ENCODE measurements at regions not wholly inside any gene's neighbourhood (a gene's known extent, or its start where the extent isn't known, plus 50 kb on each side); places are given as distances from the start of the nearest gene placed in this dataset.

GRCh38 chr16:26658486-26658885 lies 408.2 kb upstream of the C16orf82 start:
- DNase-seq (ENCODE audit: low spot score), result no peak

GRCh38 chr16:26658915-26659314 lies 407.8 kb upstream of the C16orf82 start:
- DNase-seq (ENCODE audit: low spot score), result no peak

GRCh38 chr16:26664086-26664485 lies 402.6 kb upstream of the C16orf82 start:
- no peak for DNase-seq (ENCODE audit: low spot score)

- no peak for DNase-seq (ENCODE audit: low spot score)
These were observed 401.4 kb upstream of the C16orf82 start for GRCh38 chr16:26665166-26665939.

GRCh38 chr16:26666486-26666885 lies 400.2 kb upstream of the C16orf82 start:
- no peak for DNase-seq (ENCODE audit: low spot score)

- DNase-seq (ENCODE audit: low spot score), result no peak
These were observed 399.4 kb upstream of the C16orf82 start for GRCh38 chr16:26667307-26667706.

GRCh38 chr16:26668026-26668425 lies 398.7 kb upstream of the C16orf82 start:
- DNase-seq (ENCODE audit: low spot score), result no peak

- DNase-seq (ENCODE audit: low spot score), result no peak
These were observed 394.5 kb upstream of the C16orf82 start for GRCh38 chr16:26672206-26672605.

- no peak for DNase-seq (ENCODE audit: low spot score)
These were observed 393.7 kb upstream of the C16orf82 start for GRCh38 chr16:26673011-26673410.

GRCh38 chr16:26680671-26681070 lies 386.1 kb upstream of the C16orf82 start:
- DNase-seq (ENCODE audit: low spot score), result no peak

GRCh38 chr16:26688105-26688504 lies 378.6 kb upstream of the C16orf82 start:
- no peak for DNase-seq (ENCODE audit: low spot score)

- DNase-seq (ENCODE audit: low spot score), result no peak
These were observed 378.0 kb upstream of the C16orf82 start for GRCh38 chr16:26688699-26689098.

- no peak for DNase-seq (ENCODE audit: low spot score)
These were observed 374.1 kb upstream of the C16orf82 start for GRCh38 chr16:26692658-26693057.

- DNase-seq (ENCODE audit: low spot score), result no peak
These were observed 368.9 kb upstream of the C16orf82 start for GRCh38 chr16:26697807-26698206.

GRCh38 chr16:26700250-26700649 lies 366.5 kb upstream of the C16orf82 start:
- no peak for DNase-seq (ENCODE audit: low spot score)

- DNase-seq (ENCODE audit: low spot score), result no peak
These were observed 365.4 kb upstream of the C16orf82 start for GRCh38 chr16:26701243-26701886.

- DNase-seq (ENCODE audit: low spot score), result no peak
These were observed 361.4 kb upstream of the C16orf82 start for GRCh38 chr16:26705346-26705745.

- no peak for DNase-seq (ENCODE audit: low spot score)
These were observed 358.3 kb upstream of the C16orf82 start for GRCh38 chr16:26708428-26708827.

- DNase-seq (ENCODE audit: low spot score), result no peak
These were observed 357.6 kb upstream of the C16orf82 start for GRCh38 chr16:26709175-26709574.

- DNase-seq (ENCODE audit: low spot score), result no peak
These were observed 357.0 kb upstream of the C16orf82 start for GRCh38 chr16:26709754-26710153.

- no peak for DNase-seq (ENCODE audit: low spot score)
These were observed 356.3 kb upstream of the C16orf82 start for GRCh38 chr16:26710450-26710849.

GRCh38 chr16:26712876-26713275 lies 353.9 kb upstream of the C16orf82 start:
- no peak for DNase-seq (ENCODE audit: low spot score)

- no peak for DNase-seq (ENCODE audit: low spot score)
These were observed 350.8 kb upstream of the C16orf82 start for GRCh38 chr16:26715969-26716368.

GRCh38 chr16:26717826-26718225 lies 348.9 kb upstream of the C16orf82 start:
- no peak for DNase-seq (ENCODE audit: low spot score)

All from CD4-positive, alpha-beta T cell treated with Interleukin-2 at 100 ng/mL for 4 hours (primary cell).